Daoy (cell line): ENCODE measurements at regions not wholly inside any gene's neighbourhood (a gene's known extent, or its start where the extent isn't known, plus 50 kb on each side); places are given as distances from the start of the nearest gene placed in this dataset.

Experiments used
- DNase-seq: peaks from one replicate; pipeline ENCODE4 v3.0.0-alpha.2; 2015; ENCODE audit warnings: low read depth

- no peak for DNase-seq
Observed at GRCh38 chr10:124287791-124288190, 130.9 kb downstream of the OAT start.

GRCh38 chr10:124287071-124287685, 131.5 kb downstream of the OAT start:
- DNase-seq, result no peak

GRCh38 chr10:124286621-124287020, 132.1 kb downstream of the OAT start:
- no peak for DNase-seq

GRCh38 chr10:124285587-124286527, 132.9 kb downstream of the OAT start:
- DNase-seq, result no peak

- no peak for DNase-seq
Observed at GRCh38 chr10:124283949-124284250, 134.8 kb downstream of the OAT start.

GRCh38 chr10:124283215-124283948, 135.3 kb downstream of the OAT start:
- no peak for DNase-seq

GRCh38 chr10:124282326-124282725, 136.4 kb downstream of the OAT start:
- DNase-seq, result no peak

GRCh38 chr10:124281666-124282065, 137.1 kb downstream of the OAT start:
- no peak for DNase-seq

GRCh38 chr10:124280916-124281315, 137.8 kb downstream of the OAT start:
- no peak for DNase-seq

- no peak for DNase-seq
Observed at GRCh38 chr10:124279882-124280281, 138.8 kb downstream of the OAT start.

- DNase-seq, result no peak
Observed at GRCh38 chr10:124279298-124279697, 139.4 kb downstream of the OAT start.

GRCh38 chr10:124278356-124278755, 140.4 kb downstream of the OAT start:
- DNase-seq, result no peak

GRCh38 chr10:124273141-124273540, 145.6 kb downstream of the OAT start:
- DNase-seq, result no peak

- DNase-seq, result no peak
Observed at GRCh38 chr10:124271676-124272075, 147.0 kb downstream of the OAT start.

- no peak for DNase-seq
Observed at GRCh38 chr10:124270530-124271327, 148.0 kb downstream of the OAT start.

GRCh38 chr10:124268976-124269375, 149.7 kb downstream of the OAT start:
- DNase-seq, result no peak

- no peak for DNase-seq
Observed at GRCh38 chr10:124267911-124268549, 150.7 kb downstream of the OAT start.

GRCh38 chr10:124267231-124267885, 151.4 kb downstream of the OAT start:
- DNase-seq, result peak; percentile 15

GRCh38 chr10:124266468-124267230, 152.1 kb downstream of the OAT start:
- no peak for DNase-seq
